Embryonic facial prominence (tissue), 1 donor: ENCODE measurements at regions not wholly inside any gene's neighbourhood (a gene's known extent, or its start where the extent isn't known, plus 50 kb on each side); places are given as distances from the start of the nearest gene placed in this dataset.

Source experiments
- DNase-seq: peaks from one replicate; pipeline ENCODE4 v3.0.0-alpha.2; 2016; ENCODE audit errors: extremely low spot score

GRCh38 chr1:30609336-30609998 is 113.9 kb downstream of the MATN1 start:
- DNase-seq, result no peak

GRCh38 chr1:30607723-30608122 is 115.7 kb downstream of the MATN1 start:
- DNase-seq, result no peak

- no peak for DNase-seq
Measured at GRCh38 chr1:30606166-30606565, 117.2 kb downstream of the MATN1 start.

- DNase-seq, result no peak
Measured at GRCh38 chr1:30605441-30605920, 117.9 kb downstream of the MATN1 start.

GRCh38 chr1:30604801-30605440 is 118.5 kb downstream of the MATN1 start:
- DNase-seq, result no peak

GRCh38 chr1:30603081-30603858 is 120.1 kb downstream of the MATN1 start:
- DNase-seq, result no peak

GRCh38 chr1:30601316-30602085 is 121.9 kb downstream of the MATN1 start:
- no peak for DNase-seq

GRCh38 chr1:30600706-30601105 is 122.7 kb downstream of the MATN1 start:
- DNase-seq, result no peak

GRCh38 chr1:30600258-30600657 is 123.1 kb downstream of the MATN1 start:
- DNase-seq, result no peak

GRCh38 chr1:30599721-30600120 is 123.7 kb downstream of the MATN1 start:
- no peak for DNase-seq

- DNase-seq, result no peak
Measured at GRCh38 chr1:30598571-30599114, 124.7 kb downstream of the MATN1 start.

GRCh38 chr1:30597711-30598110 is 125.7 kb downstream of the MATN1 start:
- DNase-seq, result no peak

- no peak for DNase-seq
Measured at GRCh38 chr1:30596891-30597290, 126.5 kb downstream of the MATN1 start.

- DNase-seq, result no peak
Measured at GRCh38 chr1:30596470-30596869, 126.9 kb downstream of the MATN1 start.

- no peak for DNase-seq
Measured at GRCh38 chr1:30589083-30589482, 134.3 kb downstream of the MATN1 start.

- no peak for DNase-seq
Measured at GRCh38 chr1:30588311-30589073, 134.9 kb downstream of the MATN1 start.

- DNase-seq, result no peak
Measured at GRCh38 chr1:30586671-30587070, 136.7 kb downstream of the MATN1 start.

GRCh38 chr1:30579580-30579979 is 143.8 kb downstream of the MATN1 start:
- no peak for DNase-seq

- DNase-seq, result no peak
Measured at GRCh38 chr1:30575066-30575465, 148.3 kb downstream of the MATN1 start.

- DNase-seq, result no peak
Measured at GRCh38 chr1:30572192-30572591, 151.2 kb downstream of the MATN1 start.

GRCh38 chr1:30571380-30571779 is 152.0 kb downstream of the MATN1 start:
- DNase-seq, result no peak
